Endodermal cell (in vitro differentiated cells): ENCODE measurements at regions not wholly inside any gene's neighbourhood (a gene's known extent, or its start where the extent isn't known, plus 50 kb on each side); places are given as distances from the start of the nearest gene placed in this dataset.

Experiments
- DNase-seq: peaks from one replicate; pipeline ENCODE4 v3.0.0-alpha.2; 2017
- H3K27ac ChIP-seq: 2 replicates; pipeline ENCODE4 v1.5.1; 2013; ENCODE audit warnings: mild to moderate bottlenecking, low read depth, low read length, moderate library complexity
- H3K27me3 ChIP-seq: 2 replicates; pipeline ENCODE4 v1.6.1; 2013; ENCODE audit warnings: mild to moderate bottlenecking, low read length, moderate library complexity; ENCODE audit not compliant: insufficient read depth, control insufficient read depth, poor library complexity, severe bottlenecking
- H3K36me3 ChIP-seq: 2 replicates; pipeline ENCODE4 v1.7.0; 2013; ENCODE audit warnings: mild to moderate bottlenecking, low read length, moderate library complexity; ENCODE audit not compliant: control insufficient read depth, insufficient read depth
- H3K4me1 ChIP-seq: one replicate; pipeline ENCODE4 v1.7.0; 2013; ENCODE audit warnings: low read length; ENCODE audit not compliant: control insufficient read depth, insufficient read depth
- H3K4me3 ChIP-seq: 2 replicates; pipeline ENCODE4 v1.5.1; 2013; ENCODE audit warnings: mild to moderate bottlenecking, low read length, moderate library complexity
- H3K9ac ChIP-seq: 2 replicates; pipeline ENCODE4 v1.6.1; 2013; ENCODE audit warnings: mild to moderate bottlenecking, low read length, moderate library complexity; ENCODE audit not compliant: poor library complexity, severe bottlenecking; ENCODE audit errors: extremely low read depth
- H3K9me3 ChIP-seq: 2 replicates; pipeline ENCODE4 v1.6.1; 2013; ENCODE audit warnings: mild to moderate bottlenecking, low read length, moderate library complexity; ENCODE audit not compliant: control insufficient read depth
- H3K27ac Mint-ChIP-seq: 2 replicates; pipeline ENCODE4 v1.8.0; 2020; ENCODE audit warnings: mixed read lengths
- H3K27me3 Mint-ChIP-seq: 2 replicates; pipeline ENCODE4 v1.8.0; 2021; ENCODE audit warnings: mild to moderate bottlenecking, mixed read lengths; ENCODE audit not compliant: insufficient read depth
- H3K36me3 Mint-ChIP-seq: 2 replicates; pipeline ENCODE4 v1.8.0; 2020; ENCODE audit warnings: low read depth, mixed read lengths
- H3K4me1 Mint-ChIP-seq: 2 replicates; pipeline ENCODE4 v1.8.0; 2020; ENCODE audit warnings: mixed read lengths
- H3K4me3 Mint-ChIP-seq: 2 replicates; pipeline ENCODE4 v1.8.0; 2020; ENCODE audit warnings: mild to moderate bottlenecking, moderate library complexity, mixed read lengths
- H3K9me3 Mint-ChIP-seq: 2 replicates; pipeline ENCODE4 v1.8.0; 2020; ENCODE audit warnings: mild to moderate bottlenecking, mixed read lengths
- WGBS, 2 experiments: methylation state at CpG; one replicate each; pipeline versions ENCODE4 v1.1.5 to v1.1.7; 2013; ENCODE audit warnings: missing lambda C conversion rate in 2 of 2, mixed read lengths in 1 of 2; ENCODE audit not compliant: insufficient coverage in 1 of 2, insufficient read length in 1 of 2; 5-methylcytosine and 5-hydroxymethylcytosine counted together
- TF ChIP-seq, protein P1 (sequence below): fragments of 200-600 bp; sonication (generic); conservative IDR thresholded peaks from 2 replicates; pipeline ENCODE4 v1.5.0; 2021; ENCODE audit warnings: antibody characterized with exemption, mild to moderate bottlenecking

DNA sequence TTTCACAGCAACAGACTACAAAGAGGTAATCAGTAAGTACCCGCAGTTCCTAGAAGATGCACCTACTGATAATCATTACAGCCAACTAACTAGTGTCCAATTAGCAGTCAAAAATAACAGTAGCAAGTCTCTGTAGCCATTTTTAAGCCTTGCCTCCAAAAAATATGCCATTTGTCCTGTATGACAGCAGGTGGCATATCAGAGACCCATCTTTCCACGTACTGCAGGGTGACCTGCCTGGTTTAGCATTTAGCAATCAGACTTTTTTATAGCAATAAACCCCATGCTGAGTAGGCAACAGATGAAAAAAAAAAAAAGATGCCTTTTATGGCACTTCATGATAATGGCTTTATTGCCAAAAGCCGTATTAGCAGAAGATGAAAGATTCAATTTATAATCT, 155.3 kb upstream of the LSM14A start:
- H3K9ac ChIP-seq = no peak overlapping the region
- Mint-ChIP-seq H3K36me3 (no peaks in the 10 kb centered on the region), H3K4me3 (no peak overlapping the region), H3K9me3 (peaks cover 25% of the 10 kb centered on the region), H3K27me3 (peaks cover 7% of the 10 kb centered on the region), H3K27ac (no peak overlapping the region), H3K4me1 (no peaks in the 10 kb centered on the region)
- peaks cover 11% of the 10 kb centered on the region for H3K9me3 ChIP-seq
- TF ChIP-seq, protein P1, sequence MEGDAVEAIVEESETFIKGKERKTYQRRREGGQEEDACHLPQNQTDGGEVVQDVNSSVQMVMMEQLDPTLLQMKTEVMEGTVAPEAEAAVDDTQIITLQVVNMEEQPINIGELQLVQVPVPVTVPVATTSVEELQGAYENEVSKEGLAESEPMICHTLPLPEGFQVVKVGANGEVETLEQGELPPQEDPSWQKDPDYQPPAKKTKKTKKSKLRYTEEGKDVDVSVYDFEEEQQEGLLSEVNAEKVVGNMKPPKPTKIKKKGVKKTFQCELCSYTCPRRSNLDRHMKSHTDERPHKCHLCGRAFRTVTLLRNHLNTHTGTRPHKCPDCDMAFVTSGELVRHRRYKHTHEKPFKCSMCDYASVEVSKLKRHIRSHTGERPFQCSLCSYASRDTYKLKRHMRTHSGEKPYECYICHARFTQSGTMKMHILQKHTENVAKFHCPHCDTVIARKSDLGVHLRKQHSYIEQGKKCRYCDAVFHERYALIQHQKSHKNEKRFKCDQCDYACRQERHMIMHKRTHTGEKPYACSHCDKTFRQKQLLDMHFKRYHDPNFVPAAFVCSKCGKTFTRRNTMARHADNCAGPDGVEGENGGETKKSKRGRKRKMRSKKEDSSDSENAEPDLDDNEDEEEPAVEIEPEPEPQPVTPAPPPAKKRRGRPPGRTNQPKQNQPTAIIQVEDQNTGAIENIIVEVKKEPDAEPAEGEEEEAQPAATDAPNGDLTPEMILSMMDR = no peak
- H3K36me3 ChIP-seq = no peaks in the 10 kb centered on the region
- no peaks in the 10 kb centered on the region for H3K4me1 ChIP-seq
- peaks cover 6% of the 10 kb centered on the region for H3K27me3 ChIP-seq
- no peak for DNase-seq
- no peak overlapping the region for H3K4me3 ChIP-seq
- no peak overlapping the region for H3K27ac ChIP-seq
- WGBS, 2 experiments = 85 to 91% methylated on average over 3 of the region's 3 CpGs

DNA sequence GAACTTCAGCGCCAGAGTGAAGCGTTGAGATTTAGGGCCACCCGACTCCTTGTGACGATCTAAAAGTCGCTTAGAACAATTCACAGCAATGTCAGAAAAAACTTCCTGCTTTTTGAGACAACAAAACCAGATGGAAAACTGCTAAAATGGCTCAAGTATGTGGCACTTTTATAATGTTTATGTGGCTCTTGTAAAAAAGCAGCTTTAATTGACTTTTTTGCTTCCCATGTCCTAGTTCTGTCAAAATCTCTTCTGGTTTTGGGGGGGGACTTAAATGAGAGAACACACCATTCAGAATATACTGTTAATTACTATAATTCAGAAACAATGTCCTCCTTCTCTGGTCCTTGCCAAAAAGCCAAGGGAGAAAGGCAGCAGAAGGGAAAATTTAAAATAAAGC, 154.7 kb upstream of the LSM14A start:
- H3K27ac ChIP-seq = no peak overlapping the region
- no peak overlapping the region for H3K9ac ChIP-seq
- peaks cover 17% of the 10 kb centered on the region for H3K9me3 ChIP-seq
- H3K27ac Mint-ChIP-seq = no peak overlapping the region
- WGBS, 2 experiments = 96 to 97% methylated on average over 5 of the region's 5 CpGs
- no peaks in the 10 kb centered on the region for H3K4me1 ChIP-seq
- H3K36me3 ChIP-seq = no peaks in the 10 kb centered on the region
- TF ChIP-seq, protein P1 = no peak
- H3K9me3 Mint-ChIP-seq = peaks cover 25% of the 10 kb centered on the region
- H3K36me3 Mint-ChIP-seq = no peaks in the 10 kb centered on the region
- H3K27me3 ChIP-seq = peaks cover 6% of the 10 kb centered on the region
- no peak overlapping the region for H3K4me3 ChIP-seq
- H3K4me3 Mint-ChIP-seq = no peak overlapping the region
- H3K4me1 Mint-ChIP-seq = no peaks in the 10 kb centered on the region
- DNase-seq = no peak
- H3K27me3 Mint-ChIP-seq = peaks cover 7% of the 10 kb centered on the region

DNA sequence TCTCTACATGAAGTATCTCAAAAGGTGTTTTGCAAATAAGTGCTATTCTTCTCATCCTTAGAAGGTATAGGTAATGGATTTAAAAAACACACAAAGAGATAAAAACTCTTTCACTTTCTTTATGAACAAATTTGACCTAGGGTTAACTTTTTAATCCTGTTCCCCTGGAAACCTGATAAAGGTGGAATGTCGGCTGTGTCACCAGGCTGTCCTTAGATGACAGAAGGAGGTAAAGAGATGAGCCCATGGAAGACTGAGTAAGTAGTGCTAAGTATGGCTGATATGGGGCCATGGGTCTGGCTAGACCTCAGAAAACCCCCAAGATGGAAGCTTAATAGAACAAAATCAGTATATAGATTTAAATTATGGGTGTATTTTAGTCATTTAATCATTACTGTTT, 153.8 kb upstream of the LSM14A start:
- Mint-ChIP-seq H3K27ac (no peak overlapping the region), H3K36me3 (no peaks in the 10 kb centered on the region), H3K4me3 (no peak overlapping the region), H3K27me3 (peaks cover 7% of the 10 kb centered on the region), H3K4me1 (no peaks in the 10 kb centered on the region), H3K9me3 (peaks cover 34% of the 10 kb centered on the region)
- Histone ChIP-seq H3K9me3 (peaks cover 25% of the 10 kb centered on the region), H3K9ac (no peak overlapping the region), H3K4me3 (no peak overlapping the region), H3K27me3 (peaks cover 6% of the 10 kb centered on the region), H3K4me1 (no peaks in the 10 kb centered on the region), H3K27ac (no peak overlapping the region), H3K36me3 (no peaks in the 10 kb centered on the region)
- no peak for DNase-seq
- WGBS, 2 experiments = 59% methylated on average over 1 of the region's 1 CpG; no CpG with 5 or more reads in 1 of the 2 experiments
- TF ChIP-seq, protein P1 = no peak
